ENCODE measurements at regions not wholly inside any gene's neighbourhood (a gene's known extent, or its start where the extent isn't known, plus 50 kb on each side); places are given as distances from the start of the nearest gene placed in this dataset.

GRCh38 chr6:167710363-167710920 is 116.3 kb upstream of the AFDN start:
- Mint-ChIP-seq H3K27ac (ENCODE audit: unreplicated experiment) (no peak overlapping the region), H3K27me3 (ENCODE audit: unreplicated experiment) (peaks cover 76% of the 10 kb centered on the region)
- no peak for TF ChIP-seq CTCF (IDR thresholded peaks at IDR 0.05; ENCODE audit: unreplicated experiment)

GRCh38 chr6:167711211-167711610 is 115.5 kb upstream of the AFDN start:
- peaks cover 84% of the 10 kb centered on the region for H3K27me3 Mint-ChIP-seq (ENCODE audit: unreplicated experiment)
- no peaks in the 10 kb centered on the region for H3K36me3 Mint-ChIP-seq (ENCODE audit: insufficient read depth, unreplicated experiment)
- H3K27ac Mint-ChIP-seq (ENCODE audit: unreplicated experiment), result no peak overlapping the region
- CTCF ChIA-PET, result interaction anchor here (0.6 kb wide), 1 partner anchor 623 kb away, joined by 3 read pairs; no protein-coding TSS in a partner anchor
- intact Hi-C loops (cut with micrococcal nuclease; ENCODE audit: unreplicated experiment), result no loop called here
- no peaks in the 10 kb centered on the region for H3K4me1 Mint-ChIP-seq (ENCODE audit: low read depth, unreplicated experiment)
- no peak for DNase-seq
- no TSS peak for BruUV-seq (replicated peaks)
- no peaks in the 10 kb centered on the region for H3K9me3 Mint-ChIP-seq (ENCODE audit: low read depth, unreplicated experiment)
- no peak overlapping the region for H3K4me3 Mint-ChIP-seq (ENCODE audit: low read depth, unreplicated experiment)
- TF ChIP-seq CTCF (IDR thresholded peaks at IDR 0.05; ENCODE audit: unreplicated experiment), result no peak

More at GRCh38 chr6:167710363-167710920, 116.3 kb upstream of the AFDN start:
- no peaks in the 10 kb centered on the region for H3K9me3 Mint-ChIP-seq (ENCODE audit: low read depth, unreplicated experiment)
- intact Hi-C loops (cut with micrococcal nuclease; ENCODE audit: unreplicated experiment), result no loop called here
- CTCF ChIA-PET, result interaction anchor here (0.5 kb wide), 1 partner anchor 25 kb away, joined by 11 read pairs; no protein-coding TSS in a partner anchor
- DNase-seq, result no peak
- no peaks in the 10 kb centered on the region for H3K36me3 Mint-ChIP-seq (ENCODE audit: insufficient read depth, unreplicated experiment)
- H3K4me3 Mint-ChIP-seq (ENCODE audit: low read depth, unreplicated experiment), result no peak overlapping the region
- BruUV-seq (replicated peaks), result no TSS peak
- H3K4me1 Mint-ChIP-seq (ENCODE audit: low read depth, unreplicated experiment), result no peaks in the 10 kb centered on the region

GRCh38 chr6:167711768-167712730 is 114.7 kb upstream of the AFDN start:
- no peak for TF ChIP-seq CTCF (IDR thresholded peaks at IDR 0.05; ENCODE audit: unreplicated experiment)
- no peak overlapping the region for H3K4me3 Mint-ChIP-seq (ENCODE audit: low read depth, unreplicated experiment)
- intact Hi-C loops (cut with micrococcal nuclease; ENCODE audit: unreplicated experiment), result no loop called here
- no peaks in the 10 kb centered on the region for H3K4me1 Mint-ChIP-seq (ENCODE audit: low read depth, unreplicated experiment)
- CTCF ChIA-PET, result no interaction called here
- peaks cover 92% of the 10 kb centered on the region for H3K27me3 Mint-ChIP-seq (ENCODE audit: unreplicated experiment)
- H3K36me3 Mint-ChIP-seq (ENCODE audit: insufficient read depth, unreplicated experiment), result no peaks in the 10 kb centered on the region
- BruUV-seq (replicated peaks), result no TSS peak
- H3K9me3 Mint-ChIP-seq (ENCODE audit: low read depth, unreplicated experiment), result no peaks in the 10 kb centered on the region
- no peak overlapping the region for H3K27ac Mint-ChIP-seq (ENCODE audit: unreplicated experiment)
- no peak for DNase-seq

- H3K36me3 Mint-ChIP-seq (ENCODE audit: insufficient read depth, unreplicated experiment), result no peaks in the 10 kb centered on the region
- no peaks in the 10 kb centered on the region for H3K4me1 Mint-ChIP-seq (ENCODE audit: low read depth, unreplicated experiment)
- H3K9me3 Mint-ChIP-seq (ENCODE audit: low read depth, unreplicated experiment), result no peaks in the 10 kb centered on the region
- H3K27me3 Mint-ChIP-seq (ENCODE audit: unreplicated experiment), result peaks cover 97% of the 10 kb centered on the region
- CTCF ChIA-PET, result no interaction called here
- DNase-seq, result no peak
- no TSS peak for BruUV-seq (replicated peaks)
- no peak overlapping the region for H3K4me3 Mint-ChIP-seq (ENCODE audit: low read depth, unreplicated experiment)
- H3K27ac Mint-ChIP-seq (ENCODE audit: unreplicated experiment), result no peak overlapping the region
- no peak for TF ChIP-seq CTCF (IDR thresholded peaks at IDR 0.05; ENCODE audit: unreplicated experiment)
- intact Hi-C loops (cut with micrococcal nuclease; ENCODE audit: unreplicated experiment), result no loop called here
Measured at GRCh38 chr6:167712731-167713475, 113.8 kb upstream of the AFDN start.
